ENCODE measurements at regions not wholly inside any gene's neighbourhood (a gene's known extent, or its start where the extent isn't known, plus 50 kb on each side); places are given as distances from the start of the nearest gene placed in this dataset.

DNA sequence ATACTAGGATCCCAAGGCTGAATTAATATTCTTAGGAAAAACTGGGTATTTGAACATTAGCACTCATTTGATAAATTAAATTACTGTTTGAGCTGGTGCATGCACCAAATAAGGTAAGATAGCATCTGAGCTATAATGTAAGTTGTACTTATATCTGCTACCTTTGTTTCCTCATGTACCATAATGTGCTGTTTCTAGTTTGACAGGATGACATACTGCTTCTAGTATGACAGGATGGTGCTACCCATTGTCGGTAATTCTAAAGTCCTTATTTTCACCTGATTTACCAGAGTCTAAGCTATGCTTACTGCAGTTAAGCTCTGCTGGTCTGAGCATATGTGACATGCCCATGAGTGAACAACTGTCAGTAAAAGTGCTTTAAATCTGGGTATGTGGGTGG, 1017.5 kb upstream of the IGFBP7 start:
- TF ChIP-seq CTCF (IDR thresholded peaks at IDR 0.05) (no peak), POLR2AphosphoS5 (IDR thresholded peaks at IDR 0.05; ENCODE audit: low read depth, low read length) (no peak)
